GM12892 (cell line): ENCODE measurements at regions not wholly inside any gene's neighbourhood (a gene's known extent, or its start where the extent isn't known, plus 50 kb on each side); places are given as distances from the start of the nearest gene placed in this dataset.

ENCODE experiments used
- POLR2A ChIP-seq: IDR thresholded peaks from 2 replicates; pipeline ENCODE4 v1.6.1; 2011; ENCODE audit warnings: low read depth, low read length, control low read depth
- POLR2AphosphoS5 ChIP-seq: IDR thresholded peaks from 2 replicates; pipeline ENCODE4 v1.6.1; 2011; ENCODE audit warnings: low read depth, low read length, control low read depth

GRCh38 chr2:52452201-52452600 is 1315.4 kb upstream of the CHAC2 start:
- TF ChIP-seq POLR2A (no peak), POLR2AphosphoS5 (no peak)
